ENCODE measurements at regions not wholly inside any gene's neighbourhood (a gene's known extent, or its start where the extent isn't known, plus 50 kb on each side); places are given as distances from the start of the nearest gene placed in this dataset.
"Not testable (repeated sequence)": the region's sequence is repeated elsewhere in the genome, so short reads cannot be mapped to it uniquely, and the experiment has no call there.

- TF ChIP-seq, protein P1, sequence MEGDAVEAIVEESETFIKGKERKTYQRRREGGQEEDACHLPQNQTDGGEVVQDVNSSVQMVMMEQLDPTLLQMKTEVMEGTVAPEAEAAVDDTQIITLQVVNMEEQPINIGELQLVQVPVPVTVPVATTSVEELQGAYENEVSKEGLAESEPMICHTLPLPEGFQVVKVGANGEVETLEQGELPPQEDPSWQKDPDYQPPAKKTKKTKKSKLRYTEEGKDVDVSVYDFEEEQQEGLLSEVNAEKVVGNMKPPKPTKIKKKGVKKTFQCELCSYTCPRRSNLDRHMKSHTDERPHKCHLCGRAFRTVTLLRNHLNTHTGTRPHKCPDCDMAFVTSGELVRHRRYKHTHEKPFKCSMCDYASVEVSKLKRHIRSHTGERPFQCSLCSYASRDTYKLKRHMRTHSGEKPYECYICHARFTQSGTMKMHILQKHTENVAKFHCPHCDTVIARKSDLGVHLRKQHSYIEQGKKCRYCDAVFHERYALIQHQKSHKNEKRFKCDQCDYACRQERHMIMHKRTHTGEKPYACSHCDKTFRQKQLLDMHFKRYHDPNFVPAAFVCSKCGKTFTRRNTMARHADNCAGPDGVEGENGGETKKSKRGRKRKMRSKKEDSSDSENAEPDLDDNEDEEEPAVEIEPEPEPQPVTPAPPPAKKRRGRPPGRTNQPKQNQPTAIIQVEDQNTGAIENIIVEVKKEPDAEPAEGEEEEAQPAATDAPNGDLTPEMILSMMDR (IDR thresholded peaks at IDR 0.05): no peak
- no peaks in the 10 kb centered on the region for H3K27me3 ChIP-seq
- 67 to 77% methylated on average over 3 of the region's 3 CpGs for WGBS, 2 donors
- H3K4me1 ChIP-seq: no peaks in the 10 kb centered on the region
- intact Hi-C loops (cut with DNase I): no loop called here
- H3K9me3 ChIP-seq: no peaks in the 10 kb centered on the region
- H3K36me3 ChIP-seq: no peaks in the 10 kb centered on the region
- ATAC-seq (no peak), DNase-seq (no peak)
- H3K4me3 ChIP-seq: no peak overlapping the region
- peak overlapping the region in 1 of 10 donors; percentile 29 for H3K27ac ChIP-seq
These were observed 289.0 kb downstream of the C1D start for GRCh38 chr2:67773851-67774250.

DNA sequence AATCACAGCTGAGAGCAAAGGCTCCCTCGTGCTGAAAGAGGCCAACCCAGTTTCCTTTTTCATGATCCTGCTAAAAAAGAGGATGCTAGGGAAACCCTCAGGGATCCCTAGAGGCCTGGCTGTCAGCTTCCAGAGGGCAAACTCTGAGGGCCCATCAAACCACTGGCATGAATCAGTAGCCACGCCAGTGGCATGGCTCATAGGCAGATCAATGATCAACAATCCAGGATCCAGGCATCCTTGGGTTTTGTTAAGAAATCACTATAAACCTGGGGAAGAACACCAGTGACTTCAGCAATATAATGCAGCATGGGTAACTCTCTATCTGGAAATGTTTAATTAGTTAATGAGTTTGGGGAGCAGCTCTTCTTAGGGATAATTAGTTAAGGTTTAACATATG lies 286.5 kb downstream of the C1D start:
- intact Hi-C loops (cut with DNase I): no loop called here

DNA sequence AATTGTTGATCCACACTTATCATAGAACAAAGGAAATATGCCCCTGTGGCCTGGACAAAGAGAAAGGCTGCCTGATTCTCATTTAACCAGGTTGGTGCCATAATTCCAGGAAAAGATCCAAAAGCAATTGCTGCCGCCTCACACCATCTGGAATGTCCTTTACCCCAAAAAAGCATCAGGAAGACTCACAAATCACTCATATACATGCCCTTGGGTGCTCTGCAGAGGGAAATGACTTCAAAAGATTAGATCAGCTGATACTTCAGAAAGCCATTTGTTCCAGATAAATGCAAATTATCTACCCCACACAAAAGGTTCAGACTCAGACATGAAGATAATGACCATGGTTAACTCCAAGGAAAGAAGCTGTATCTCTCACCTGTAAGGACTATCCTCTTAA lies 285.8 kb downstream of the C1D start:
- H3K4me3 ChIP-seq: no peak overlapping the region
- ATAC-seq (no peak), DNase-seq (no peak)
- no peaks in the 10 kb centered on the region for H3K9me3 ChIP-seq
- H3K36me3 ChIP-seq: no peaks in the 10 kb centered on the region
- no peaks in the 10 kb centered on the region for H3K27me3 ChIP-seq
- TF ChIP-seq, protein P1 (IDR thresholded peaks at IDR 0.05): no peak
- intact Hi-C loops (cut with DNase I): no loop called here
- H3K4me1 ChIP-seq: no peaks in the 10 kb centered on the region
- 69 to 89% methylated on average over 1 of the region's 1 CpG for WGBS, 2 donors
- no peak overlapping the region for H3K27ac ChIP-seq

More for the DNA sequence above, 286.5 kb downstream of the C1D start:
- TF ChIP-seq, protein P1 (IDR thresholded peaks at IDR 0.05): no peak
- Histone ChIP-seq H3K27me3 (no peaks in the 10 kb centered on the region), H3K4me1 (no peaks in the 10 kb centered on the region), H3K9me3 (no peaks in the 10 kb centered on the region), H3K27ac (no peak overlapping the region), H3K36me3 (no peaks in the 10 kb centered on the region), H3K4me3 (no peak overlapping the region)
- no peak for ATAC-seq
- 51 to 66% methylated on average over 2 of the region's 2 CpGs for WGBS, 2 donors
- no peak for DNase-seq

GRCh38 chr2:67777836-67778429 lies 284.9 kb downstream of the C1D start:
- 93 to 97% methylated on average over 1 of the region's 1 CpG for WGBS, 2 donors
- Histone ChIP-seq H3K4me3 (no peak overlapping the region), H3K9me3 (no peaks in the 10 kb centered on the region), H3K4me1 (peaks cover 0 to under 1% (median 0%) of the 10 kb centered on the region in 9 donors), H3K27ac (no peak overlapping the region), H3K27me3 (no peaks in the 10 kb centered on the region), H3K36me3 (no peaks in the 10 kb centered on the region)
- TF ChIP-seq, protein P1 (IDR thresholded peaks at IDR 0.05): no peak
- ATAC-seq: no peak
- DNase-seq: no peak
- intact Hi-C loops (cut with DNase I): no loop called here

DNA sequence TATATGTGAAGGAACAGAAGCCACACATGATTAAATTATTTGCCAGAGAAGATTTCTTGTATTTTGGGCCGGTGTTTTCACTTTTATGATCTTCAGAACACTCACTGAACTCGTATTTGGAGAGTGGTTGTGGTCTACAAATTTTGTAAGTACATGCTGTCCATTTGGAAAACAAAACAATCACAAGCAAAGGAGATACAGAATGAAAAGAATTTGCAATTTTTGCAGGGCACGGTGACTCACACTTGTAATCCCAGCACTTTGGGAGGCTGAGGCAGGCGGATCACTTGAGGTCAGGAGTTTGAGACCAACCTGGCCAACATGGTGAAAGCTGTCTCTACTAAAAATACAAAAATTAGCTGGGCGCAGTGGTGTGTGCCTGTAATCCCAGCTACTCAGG lies 282.0 kb downstream of the C1D start:
- DNase-seq; intact Hi-C loops (cut with DNase I); H3K4me3 ChIP-seq; H3K9me3 ChIP-seq; H3K27ac ChIP-seq; H3K27me3 ChIP-seq; ATAC-seq; H3K4me1 ChIP-seq; H3K36me3 ChIP-seq: not testable (repeated sequence)
- 76 to 89% methylated on average over 5 of the region's 5 CpGs for WGBS, 2 donors

All from heart right ventricle (tissue), 16 donors.